GM19452 (cell line): ENCODE measurements at regions not wholly inside any gene's neighbourhood (a gene's known extent, or its start where the extent isn't known, plus 50 kb on each side); places are given as distances from the start of the nearest gene placed in this dataset.

Experiments used
- ATAC-seq: cut with Tn5 transposase; IDR thresholded peaks from one replicate; pipeline ENCODE4 v1.9.1; 2021; ENCODE audit not compliant: unreplicated experiment

DNA sequence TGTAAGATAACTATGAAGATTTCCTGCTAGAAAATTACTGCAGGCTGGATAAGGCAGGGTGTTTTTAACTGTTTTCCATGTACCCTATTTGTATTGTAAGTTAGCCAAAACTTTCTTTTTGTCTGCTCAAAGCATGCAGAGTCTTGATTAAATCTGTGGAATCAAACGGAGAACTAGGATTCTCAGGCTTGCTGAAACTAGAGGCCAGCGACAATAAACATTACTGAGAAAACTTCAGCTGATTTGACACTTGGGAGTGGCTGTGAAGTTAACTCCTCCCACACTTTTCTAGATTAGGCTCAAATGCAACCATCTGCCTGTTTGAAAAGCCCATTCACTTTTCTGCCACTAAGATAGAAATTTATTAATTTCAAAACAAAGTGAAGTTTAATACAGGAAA, 153.2 kb upstream of the FRMD4B start:
- no peak for ATAC-seq

DNA sequence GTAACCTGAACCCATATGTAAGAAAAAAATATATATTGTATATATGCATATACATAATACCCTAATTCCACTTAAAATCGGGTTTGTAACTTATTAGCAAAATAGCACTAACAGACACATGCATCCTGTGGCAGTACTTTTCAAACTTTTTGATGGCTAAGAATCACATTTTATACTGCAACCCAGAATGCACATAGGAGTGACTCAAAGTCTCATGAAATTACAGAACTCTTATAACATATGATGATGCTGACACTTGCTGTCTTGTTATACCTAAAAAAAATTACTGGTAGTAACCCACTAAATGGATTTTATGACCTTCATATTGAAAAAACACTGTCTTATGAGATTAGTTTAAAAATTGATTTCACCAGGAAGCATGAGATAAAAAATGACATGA, 152.4 kb upstream of the FRMD4B start:
- ATAC-seq = no peak

DNA sequence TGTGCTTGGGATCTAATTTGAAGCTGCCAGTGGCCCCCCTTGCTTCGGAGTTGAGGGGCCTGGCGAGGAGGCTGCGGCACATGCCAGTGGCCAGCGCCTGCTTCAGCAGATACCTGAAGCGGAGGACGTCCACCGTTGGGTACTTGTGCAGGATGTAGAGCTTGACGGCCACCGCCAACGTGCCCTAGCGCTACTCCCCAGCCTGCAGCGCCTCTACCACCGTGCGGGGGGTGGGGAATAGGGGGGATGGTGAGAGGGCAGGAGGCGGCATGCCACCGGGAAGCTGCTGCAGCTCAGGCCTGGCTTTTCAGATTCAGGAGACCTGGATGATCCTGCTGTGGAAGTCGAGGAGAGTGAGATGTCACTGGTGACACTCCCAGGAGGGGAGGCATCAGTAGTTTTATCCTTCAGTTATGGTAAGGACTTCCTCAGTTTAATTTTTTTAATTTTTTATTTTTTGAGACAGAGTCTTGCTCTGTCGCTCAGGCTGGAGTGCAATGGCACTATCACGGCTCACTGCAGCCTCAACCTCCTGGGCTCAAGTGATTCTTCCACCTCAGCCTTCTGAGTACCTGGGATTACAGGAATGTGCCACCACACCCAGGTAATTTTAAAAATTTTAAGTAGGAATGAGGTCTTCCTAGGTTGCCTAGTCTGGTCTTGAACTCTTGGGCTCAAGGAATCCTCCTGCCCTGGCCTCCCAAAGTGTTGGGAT, 150.6 kb upstream of the FRMD4B start:
- ATAC-seq = no peak

- ATAC-seq = no peak
Observed at GRCh38 chr3:69535613-69536012, 149.7 kb upstream of the FRMD4B start.

GRCh38 chr3:69532547-69533224, 146.8 kb upstream of the FRMD4B start:
- ATAC-seq = no peak

DNA sequence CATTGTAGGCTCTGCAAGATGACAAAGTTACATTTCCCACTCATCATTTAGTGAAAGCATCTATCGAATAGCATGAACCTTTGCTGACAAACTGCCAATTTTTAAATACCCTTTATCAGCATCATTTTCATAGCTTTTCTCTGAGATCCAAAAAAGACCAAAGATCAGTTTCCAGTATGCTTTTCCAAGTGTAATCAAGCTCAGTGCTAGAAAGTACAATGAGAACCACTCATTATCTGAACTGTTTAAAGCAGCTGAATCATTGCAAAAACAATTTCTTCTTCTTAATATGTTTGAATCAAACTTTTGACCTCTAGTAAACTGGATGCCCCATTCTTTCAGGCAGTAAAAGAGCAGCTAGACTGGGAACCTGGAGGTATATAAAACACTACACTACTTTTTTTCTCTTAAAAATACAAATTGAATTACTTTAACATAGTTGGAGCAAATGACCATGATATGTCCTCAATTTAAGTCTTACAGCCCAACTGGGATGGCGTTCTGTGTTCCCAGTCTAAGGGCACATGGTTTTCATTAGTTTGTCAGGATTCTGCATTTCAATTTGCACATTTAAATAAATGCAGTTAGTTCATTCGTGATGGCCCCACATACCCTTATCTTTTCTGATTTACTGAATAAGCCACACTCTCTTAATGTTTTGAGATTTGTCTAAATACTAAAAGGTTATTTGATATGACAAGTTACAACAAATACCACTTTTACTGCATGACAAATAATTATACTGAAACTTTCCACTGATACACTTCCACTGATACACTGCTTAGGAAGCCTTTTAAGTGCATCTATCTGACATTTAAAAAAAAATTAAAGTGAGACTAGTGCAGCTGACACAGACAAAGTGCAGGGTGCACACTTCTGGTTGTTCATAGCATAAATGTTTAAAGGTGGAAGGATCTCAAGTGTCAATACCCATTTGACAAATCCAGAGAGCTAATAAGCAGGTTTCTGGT, 146.0 kb upstream of the FRMD4B start:
- ATAC-seq = no peak

DNA sequence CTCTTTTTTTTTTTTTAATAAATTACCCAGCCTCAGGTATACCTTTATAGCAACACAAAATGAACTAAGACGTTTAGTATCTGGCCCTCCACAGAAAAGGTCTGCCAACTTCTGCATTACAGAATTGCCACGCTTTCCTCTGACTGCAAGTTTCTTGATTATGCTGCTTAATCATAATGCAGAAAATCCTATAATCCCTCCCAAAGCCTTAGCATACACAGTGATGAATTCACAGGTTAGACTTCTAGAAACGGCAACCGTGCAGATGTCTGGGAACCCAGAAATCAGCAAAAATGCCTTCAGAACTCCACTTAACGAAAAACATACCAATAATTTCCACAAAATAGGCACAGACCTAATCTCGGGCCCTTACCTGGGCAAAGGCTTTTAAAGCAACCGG, 144.7 kb upstream of the FRMD4B start:
- ATAC-seq = no peak

DNA sequence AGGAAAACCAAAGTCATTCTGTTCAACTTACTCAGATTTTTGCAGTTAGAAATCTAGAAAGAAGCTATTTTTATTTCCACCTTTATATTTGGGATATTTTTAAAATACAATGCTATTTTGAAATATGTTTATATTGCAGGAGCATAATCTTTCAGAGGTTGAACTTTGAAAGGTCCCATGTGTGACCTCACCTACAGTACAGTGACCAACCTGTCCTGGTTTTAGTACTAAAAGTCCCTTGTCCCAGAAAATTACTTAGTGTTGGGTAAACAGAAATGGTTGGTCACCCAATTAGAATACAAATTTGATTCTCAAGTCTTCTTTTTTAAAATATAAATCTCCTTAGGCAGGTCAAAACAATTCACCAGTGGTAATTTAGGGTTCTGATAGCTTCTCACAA, 141.6 kb upstream of the FRMD4B start:
- no peak for ATAC-seq

DNA sequence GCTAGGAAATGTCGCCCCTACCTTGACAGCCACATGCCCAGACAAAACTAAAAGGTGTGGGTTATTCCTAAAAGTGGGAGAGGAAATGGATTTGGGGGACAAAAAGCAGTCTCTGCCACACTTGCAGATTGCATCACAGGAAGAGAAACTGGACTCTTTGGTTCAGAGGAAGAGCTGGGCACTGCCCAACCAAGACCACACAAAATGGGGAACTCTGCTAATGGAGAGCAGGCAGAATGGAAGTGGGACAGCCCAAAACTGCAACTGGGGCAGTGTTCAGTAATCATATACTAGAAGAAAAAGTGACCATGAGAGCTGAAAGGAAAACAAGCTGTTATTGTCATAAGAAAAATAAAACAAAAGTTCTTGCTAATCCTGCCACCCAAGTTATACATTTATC, 138.9 kb upstream of the FRMD4B start:
- no peak for ATAC-seq

- ATAC-seq = no peak
Observed at GRCh38 chr3:69521286-69521685, 135.4 kb upstream of the FRMD4B start.

DNA sequence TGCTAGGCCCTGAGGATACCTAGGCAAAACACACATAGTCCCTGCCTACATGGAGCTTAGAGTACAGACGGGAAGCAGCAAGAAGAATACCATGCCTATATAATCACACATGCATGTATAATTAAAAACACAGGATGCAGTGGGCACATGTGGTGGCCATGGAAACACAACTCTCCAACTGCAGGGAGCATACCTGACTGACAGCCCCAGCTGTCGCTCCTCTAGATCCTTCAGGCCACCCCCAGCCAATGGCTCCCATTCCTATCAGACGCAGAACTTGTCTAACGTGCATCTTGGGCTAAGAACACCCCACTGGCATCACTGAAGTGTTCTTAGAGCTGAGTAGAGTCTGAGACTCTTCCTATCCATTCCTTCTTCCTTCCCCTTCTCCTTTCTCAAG, 125.5 kb upstream of the FRMD4B start:
- no peak for ATAC-seq

- no peak for ATAC-seq
Observed at GRCh38 chr3:69510481-69511030, 124.7 kb upstream of the FRMD4B start.

DNA sequence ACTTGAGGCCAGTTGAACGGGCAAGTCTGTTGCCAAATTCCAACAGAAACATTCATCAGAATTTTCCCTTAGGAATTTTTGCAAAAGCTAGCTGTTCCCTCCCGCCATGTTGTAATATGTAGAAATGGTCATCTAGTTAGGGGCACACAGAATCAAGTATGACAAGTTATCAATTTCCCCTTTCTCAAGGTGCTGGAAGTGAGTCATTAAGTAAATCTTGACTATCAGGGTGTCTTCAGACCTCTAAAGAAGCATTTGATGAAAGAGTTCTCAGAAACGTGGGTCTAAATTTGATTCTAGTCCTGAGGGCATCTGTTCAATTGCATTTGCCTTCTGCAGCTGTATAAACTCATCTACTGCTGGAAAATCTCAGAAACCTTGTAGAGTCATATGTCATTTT, 123.4 kb upstream of the FRMD4B start:
- ATAC-seq = no peak

- ATAC-seq = no peak
Observed at GRCh38 chr3:69505770-69506407, 120.0 kb upstream of the FRMD4B start.

DNA sequence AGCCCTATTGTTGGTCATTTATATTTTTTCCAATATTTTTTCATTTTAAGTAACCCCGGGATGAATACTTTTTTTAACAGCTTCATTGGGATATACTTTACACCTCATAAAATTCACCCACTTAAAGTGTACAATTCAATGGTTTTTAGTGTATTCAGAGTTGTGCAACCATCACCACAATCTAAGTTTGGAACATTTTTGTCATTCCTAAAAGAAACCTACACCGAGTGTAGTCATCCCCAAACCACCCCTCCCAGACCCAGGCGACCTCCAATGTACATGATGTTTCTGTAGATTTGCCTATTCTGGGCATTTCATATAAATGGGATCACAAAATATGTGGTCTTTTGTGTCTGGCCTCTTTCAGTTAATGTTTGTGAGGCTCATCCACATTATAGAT, 118.3 kb upstream of the FRMD4B start:
- no peak for ATAC-seq

DNA sequence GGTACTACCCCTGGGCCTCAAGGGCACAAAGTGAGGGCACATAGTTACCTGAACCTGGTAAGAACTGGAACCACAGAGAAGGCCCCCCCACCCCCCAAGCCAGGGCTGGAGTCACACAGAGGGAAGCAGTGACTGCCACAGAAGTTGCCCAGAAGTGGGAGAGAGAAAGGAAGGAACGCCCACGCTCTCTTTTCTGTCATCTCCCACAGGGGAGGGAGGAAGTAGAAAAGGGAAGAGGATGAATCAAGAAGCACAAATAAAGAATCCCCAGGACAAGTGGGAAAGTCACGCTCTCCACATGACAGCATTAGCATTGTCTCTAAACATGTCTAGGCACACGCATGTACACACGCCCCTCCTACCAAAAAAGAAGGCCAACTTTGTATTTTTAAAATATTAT, 114.7 kb upstream of the FRMD4B start:
- ATAC-seq = no peak

- no peak for ATAC-seq
Observed at GRCh38 chr3:69499899-69500421, 114.1 kb upstream of the FRMD4B start.

- no peak for ATAC-seq
Observed at GRCh38 chr3:69499422-69499821, 113.5 kb upstream of the FRMD4B start.

GRCh38 chr3:69496856-69497255, 111.0 kb upstream of the FRMD4B start:
- no peak for ATAC-seq

DNA sequence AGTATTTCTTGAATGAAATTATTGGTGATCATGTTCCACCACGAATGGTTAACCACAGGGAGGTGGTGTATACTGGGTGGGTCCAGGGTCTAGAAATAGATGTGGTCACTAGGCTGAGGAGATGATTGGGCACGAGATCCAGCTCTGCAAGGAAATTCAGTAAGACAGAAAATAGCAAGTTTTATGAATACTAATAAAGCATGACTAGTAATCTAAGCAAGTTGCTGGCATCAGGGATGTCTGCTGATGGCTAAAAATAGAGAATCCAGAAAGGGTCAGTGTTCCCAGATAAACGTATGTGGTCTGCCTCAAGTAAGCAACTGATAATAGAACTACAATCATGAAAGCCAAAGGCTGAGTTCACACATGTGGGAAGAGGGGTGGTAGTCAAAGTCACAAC, 108.3 kb upstream of the FRMD4B start:
- no peak for ATAC-seq

GRCh38 chr3:69493157-69493556, 107.3 kb upstream of the FRMD4B start:
- no peak for ATAC-seq
